ENCODE measurements at regions not wholly inside any gene's neighbourhood (a gene's known extent, or its start where the extent isn't known, plus 50 kb on each side); places are given as distances from the start of the nearest gene placed in this dataset.

DNA sequence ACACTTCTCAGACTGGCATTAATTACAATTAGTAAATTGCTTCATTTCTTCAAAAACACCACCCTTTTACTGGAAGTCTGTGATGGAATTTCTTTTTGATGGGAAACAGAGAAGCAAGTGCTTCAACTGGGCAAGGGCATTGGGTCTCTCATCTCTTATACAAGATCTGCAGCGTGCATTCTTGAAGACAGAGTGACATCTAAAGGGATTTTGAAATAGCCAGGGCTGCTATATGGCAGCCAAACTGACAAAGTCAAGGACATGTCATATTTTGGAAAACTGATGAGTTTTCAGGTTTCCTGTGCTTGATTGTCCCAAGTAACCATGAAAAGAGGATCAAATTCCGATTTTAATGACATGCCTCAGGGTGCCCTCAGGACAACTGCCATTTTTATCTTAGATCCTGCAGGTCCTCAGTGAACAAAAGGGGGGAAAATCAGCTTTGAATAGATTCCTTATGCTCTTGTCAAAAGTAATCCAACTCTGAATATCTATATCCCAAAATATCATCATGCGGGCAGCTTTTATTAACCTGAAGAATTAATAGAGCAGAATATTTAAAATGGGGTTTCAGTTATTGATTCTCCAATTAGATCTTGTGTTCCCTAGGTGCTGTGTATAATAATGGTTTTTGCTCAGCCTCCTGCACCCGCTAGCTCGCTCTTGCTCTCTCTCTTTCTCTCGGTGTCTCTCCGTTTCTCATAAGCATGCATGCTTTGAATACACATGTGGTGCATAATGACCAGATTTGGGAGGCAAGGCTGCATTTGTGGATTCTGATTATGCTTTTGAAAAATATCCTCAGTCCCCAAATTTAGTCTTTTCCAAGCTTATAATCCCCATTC lies 221.8 kb downstream of the TTLL7 start:
- no peak overlapping the region for H2AFZ ChIP-seq (replicated peaks; ENCODE audit: low read length, poor library complexity)
- H2BK15ac ChIP-seq (ENCODE audit: low read depth, low read length): no peak overlapping the region
- no peak overlapping the region for H3K4me3 ChIP-seq (ENCODE audit: insufficient read depth, low read depth, low read length)
- H4K5ac ChIP-seq (ENCODE audit: low read depth, low read length): no peak overlapping the region
- no peak overlapping the region for H2BK120ac ChIP-seq (ENCODE audit: low read depth, low read length)
- no peaks in the 10 kb centered on the region for H3K27me3 ChIP-seq (ENCODE audit: control insufficient read depth, insufficient read depth, low read length)
- no peak overlapping the region for H2AK9ac ChIP-seq (replicated peaks; ENCODE audit: low read depth, low read length, poor library complexity)
- no peaks in the 10 kb centered on the region for H4K20me1 ChIP-seq (ENCODE audit: insufficient read depth, low read length)
- H3K9me1 ChIP-seq (ENCODE audit: insufficient read depth, low read length): no peaks in the 10 kb centered on the region
- H3K56ac ChIP-seq (ENCODE audit: extremely low read depth, insufficient read depth, low read length): no peak overlapping the region
- H4K8ac ChIP-seq (ENCODE audit: low read depth in 2 of 2, low read length in 2 of 2): no peak overlapping the region
- no peak overlapping the region for H2BK20ac ChIP-seq (ENCODE audit: low read depth, low read length)
- no peaks in the 10 kb centered on the region for H3K4me1 ChIP-seq (ENCODE audit: control insufficient read depth, insufficient read depth, low read length)
- H3K4ac ChIP-seq (ENCODE audit: low read depth, low read length): no peak overlapping the region
- TF ChIP-seq MXI1 (IDR thresholded peaks at IDR 0.05; ENCODE audit: borderline replicate concordance, low read depth, low read length) (no peak), NFE2L2 (IDR thresholded peaks at IDR 0.05; ENCODE audit: low read depth, low read length) (no peak), CEBPB (IDR thresholded peaks at IDR 0.05; ENCODE audit: low read depth, low read length) (no peak), SMC3 (IDR thresholded peaks at IDR 0.05; ENCODE audit: low read depth, low read length) (no peak), RFX5 (IDR thresholded peaks at IDR 0.05; ENCODE audit: low read depth, low read length) (no peak), POLR2A (IDR thresholded peaks at IDR 0.05; ENCODE audit: low read depth, low read length) (no peak), BHLHE40 (IDR thresholded peaks at IDR 0.05; ENCODE audit: low read depth, low read length) (no peak), RCOR1 (IDR thresholded peaks at IDR 0.05; ENCODE audit: insufficient replicate concordance, low read length) (no peak), MAFK (IDR thresholded peaks at IDR 0.05; ENCODE audit: low read depth, low read length) (no peak)
- TF ChIP-seq, protein P1, sequence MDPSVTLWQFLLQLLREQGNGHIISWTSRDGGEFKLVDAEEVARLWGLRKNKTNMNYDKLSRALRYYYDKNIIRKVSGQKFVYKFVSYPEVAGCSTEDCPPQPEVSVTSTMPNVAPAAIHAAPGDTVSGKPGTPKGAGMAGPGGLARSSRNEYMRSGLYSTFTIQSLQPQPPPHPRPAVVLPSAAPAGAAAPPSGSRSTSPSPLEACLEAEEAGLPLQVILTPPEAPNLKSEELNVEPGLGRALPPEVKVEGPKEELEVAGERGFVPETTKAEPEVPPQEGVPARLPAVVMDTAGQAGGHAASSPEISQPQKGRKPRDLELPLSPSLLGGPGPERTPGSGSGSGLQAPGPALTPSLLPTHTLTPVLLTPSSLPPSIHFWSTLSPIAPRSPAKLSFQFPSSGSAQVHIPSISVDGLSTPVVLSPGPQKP (IDR thresholded peaks at IDR 0.05; ENCODE audit: borderline replicate concordance, low read depth, low read length): no peak
- TF ChIP-seq, protein P2, sequence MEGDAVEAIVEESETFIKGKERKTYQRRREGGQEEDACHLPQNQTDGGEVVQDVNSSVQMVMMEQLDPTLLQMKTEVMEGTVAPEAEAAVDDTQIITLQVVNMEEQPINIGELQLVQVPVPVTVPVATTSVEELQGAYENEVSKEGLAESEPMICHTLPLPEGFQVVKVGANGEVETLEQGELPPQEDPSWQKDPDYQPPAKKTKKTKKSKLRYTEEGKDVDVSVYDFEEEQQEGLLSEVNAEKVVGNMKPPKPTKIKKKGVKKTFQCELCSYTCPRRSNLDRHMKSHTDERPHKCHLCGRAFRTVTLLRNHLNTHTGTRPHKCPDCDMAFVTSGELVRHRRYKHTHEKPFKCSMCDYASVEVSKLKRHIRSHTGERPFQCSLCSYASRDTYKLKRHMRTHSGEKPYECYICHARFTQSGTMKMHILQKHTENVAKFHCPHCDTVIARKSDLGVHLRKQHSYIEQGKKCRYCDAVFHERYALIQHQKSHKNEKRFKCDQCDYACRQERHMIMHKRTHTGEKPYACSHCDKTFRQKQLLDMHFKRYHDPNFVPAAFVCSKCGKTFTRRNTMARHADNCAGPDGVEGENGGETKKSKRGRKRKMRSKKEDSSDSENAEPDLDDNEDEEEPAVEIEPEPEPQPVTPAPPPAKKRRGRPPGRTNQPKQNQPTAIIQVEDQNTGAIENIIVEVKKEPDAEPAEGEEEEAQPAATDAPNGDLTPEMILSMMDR (conservative IDR thresholded peaks at IDR 0.05; ENCODE audit: low read depth, low read length): no peak
- TF ChIP-seq, protein P3, sequence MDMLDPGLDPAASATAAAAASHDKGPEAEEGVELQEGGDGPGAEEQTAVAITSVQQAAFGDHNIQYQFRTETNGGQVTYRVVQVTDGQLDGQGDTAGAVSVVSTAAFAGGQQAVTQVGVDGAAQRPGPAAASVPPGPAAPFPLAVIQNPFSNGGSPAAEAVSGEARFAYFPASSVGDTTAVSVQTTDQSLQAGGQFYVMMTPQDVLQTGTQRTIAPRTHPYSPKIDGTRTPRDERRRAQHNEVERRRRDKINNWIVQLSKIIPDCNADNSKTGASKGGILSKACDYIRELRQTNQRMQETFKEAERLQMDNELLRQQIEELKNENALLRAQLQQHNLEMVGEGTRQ (IDR thresholded peaks at IDR 0.05; ENCODE audit: low read depth, low read length): no peak
- POLR2A ChIA-PET (ENCODE audit: unreplicated experiment): interaction anchor here (0.6 kb wide), 1 partner anchor 51 kb away, joined by 7 read pairs; no protein-coding TSS in a partner anchor
- H3K9me3 ChIP-seq (ENCODE audit: control insufficient read depth, insufficient read depth, low read length): no peaks in the 10 kb centered on the region
- DNase-seq (no peak), ATAC-seq (ENCODE audit: low read depth) (no peak)
- CTCF ChIA-PET: no interaction called here
- in situ Hi-C loops (cut with MboI; ENCODE audit: low sequenced_read_pairs): no loop called here
- no peak overlapping the region for H3K18ac ChIP-seq (ENCODE audit: low read depth, low read length)
- no peak overlapping the region for H3K9ac ChIP-seq (ENCODE audit: low read depth, low read length)
- no peak overlapping the region for H3K14ac ChIP-seq (replicated peaks; ENCODE audit: low read depth, low read length)
- no peak overlapping the region for H3K23ac ChIP-seq (ENCODE audit: low read depth, low read length)
- no peaks in the 10 kb centered on the region for H3K79me1 ChIP-seq (ENCODE audit: low read depth in 1 of 2, low read length in 2 of 2)
- H3K27ac ChIP-seq (ENCODE audit: insufficient read depth, low read length): no peak overlapping the region
- intact Hi-C loops (cut with micrococcal nuclease): no loop called here
- no CpG with 5 or more reads among the region's 7 CpGs for WGBS, 2 experiments (ENCODE audit: extremely low coverage in 2 of 2, insufficient read length in 1 of 2)
- H3K4me2 ChIP-seq (ENCODE audit: low read depth, low read length): no peak overlapping the region
- dilution Hi-C loops (cut with HindIII; ENCODE audit: low sequenced_read_pairs, unreplicated experiment): no loop called here
- no TSS peak for BruUV-seq (replicated peaks)
- H4K91ac ChIP-seq (ENCODE audit: insufficient read depth, low read depth, low read length): no peak overlapping the region
- no peak overlapping the region for H2AK5ac ChIP-seq (ENCODE audit: low read depth, low read length)
- H2BK5ac ChIP-seq (ENCODE audit: low read depth, low read length, poor library complexity, severe bottlenecking): no peak overlapping the region
- no peaks in the 10 kb centered on the region for H3K36me3 ChIP-seq (ENCODE audit: control insufficient read depth, insufficient read depth, low read length)
